ENCODE measurements at regions not wholly inside any gene's neighbourhood (a gene's known extent, or its start where the extent isn't known, plus 50 kb on each side); places are given as distances from the start of the nearest gene placed in this dataset.
A peak's percentile ranks its signal among the peaks of the same experiment; 100 is the strongest.
"Not testable (repeated sequence)": the region's sequence is repeated elsewhere in the genome, so short reads cannot be mapped to it uniquely, and the experiment has no call there.

GRCh38 chr19:57035740-57036139 lies 84.0 kb upstream of the USP29 start:
- H3K27ac ChIP-seq (ENCODE audit: low read depth); H3K4me1 ChIP-seq (ENCODE audit: insufficient read depth); H3K4me3 ChIP-seq (ENCODE audit: low read depth, low read length); H3K36me3 ChIP-seq (ENCODE audit: insufficient read depth); DNase-seq (ENCODE audit: extremely low spot score): not testable (repeated sequence)
- WGBS = 93% methylated on average over 4 of the region's 4 CpGs

DNA sequence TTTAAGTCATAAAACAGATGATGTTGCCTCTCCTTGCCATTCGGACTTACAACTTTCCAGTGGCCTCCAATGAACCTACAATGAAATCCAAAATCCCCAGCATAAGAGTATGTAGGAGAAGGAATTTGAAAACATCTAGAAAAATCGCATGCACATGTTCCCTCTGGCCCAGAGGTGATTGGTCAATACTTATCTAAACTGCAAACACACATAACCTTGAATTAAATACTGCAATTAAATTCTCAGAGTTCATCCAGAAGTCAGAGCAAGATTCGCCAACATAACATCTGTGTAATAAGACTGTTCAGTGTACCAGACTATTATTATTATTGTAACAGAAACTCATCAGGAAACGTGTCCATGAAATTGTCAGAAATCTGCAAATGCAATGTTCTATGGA lies 82.2 kb upstream of the USP29 start:
- 33% methylated on average over 4 of the region's 4 CpGs for WGBS
- DNase-seq (ENCODE audit: extremely low spot score) = peak; percentile 17
- H3K4me1 ChIP-seq (ENCODE audit: insufficient read depth) = no peaks in the 10 kb centered on the region
- no peaks in the 10 kb centered on the region for H3K36me3 ChIP-seq (ENCODE audit: insufficient read depth)
- no peak overlapping the region for H3K27ac ChIP-seq (ENCODE audit: low read depth)
- H3K4me3 ChIP-seq (ENCODE audit: low read depth, low read length) = no peak overlapping the region

DNA sequence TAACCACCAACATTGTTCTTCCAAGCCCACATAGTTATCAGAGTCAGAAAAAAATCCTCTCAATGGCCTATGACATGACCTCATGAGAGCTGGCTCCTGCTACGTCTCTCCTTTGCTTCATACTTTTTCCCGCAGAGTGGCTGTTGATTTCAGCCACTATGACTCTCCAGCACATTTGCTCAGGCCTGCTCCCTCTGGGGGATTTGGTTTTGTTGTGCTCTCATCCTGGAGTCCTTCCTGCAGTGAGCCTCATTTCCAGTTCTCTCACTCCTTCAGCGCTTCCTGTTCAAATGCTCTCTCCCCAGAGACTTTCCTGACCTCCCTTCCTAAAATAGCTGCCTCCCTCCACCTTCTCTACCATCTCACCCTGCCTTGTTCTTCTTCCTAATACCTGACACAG lies 72.0 kb upstream of the USP29 start:
- Histone ChIP-seq H3K4me1 (ENCODE audit: insufficient read depth) (no peaks in the 10 kb centered on the region), H3K36me3 (ENCODE audit: insufficient read depth) (no peaks in the 10 kb centered on the region), H3K27ac (ENCODE audit: low read depth) (no peak overlapping the region), H3K4me3 (ENCODE audit: low read depth, low read length) (no peak overlapping the region)
- 87% methylated on average over 3 of the region's 3 CpGs for WGBS
- DNase-seq (ENCODE audit: extremely low spot score) = no peak

DNA sequence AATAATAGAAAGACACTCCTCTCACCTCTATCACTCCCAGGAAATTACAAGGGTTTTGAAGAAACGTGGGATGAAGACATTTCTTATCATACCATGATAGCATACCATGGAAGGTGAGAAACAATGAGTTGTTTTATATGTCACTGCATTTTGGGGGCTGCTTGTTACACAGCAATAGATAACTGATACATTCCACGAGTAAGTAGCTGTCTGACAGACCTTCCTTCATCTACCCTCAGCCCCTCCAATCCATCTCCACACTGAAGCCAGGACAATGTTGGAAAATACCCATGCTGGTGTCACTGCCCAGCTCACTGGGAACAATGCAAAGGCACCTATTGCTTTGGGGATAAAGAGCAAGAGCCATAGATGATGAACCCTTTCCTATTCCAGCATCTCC lies 68.9 kb upstream of the USP29 start:
- no peak for DNase-seq (ENCODE audit: extremely low spot score)
- no peaks in the 10 kb centered on the region for H3K4me1 ChIP-seq (ENCODE audit: insufficient read depth)
- no peak overlapping the region for H3K27ac ChIP-seq (ENCODE audit: low read depth)
- no peaks in the 10 kb centered on the region for H3K36me3 ChIP-seq (ENCODE audit: insufficient read depth)
- WGBS = 66% methylated on average over 2 of the region's 2 CpGs
- no peak overlapping the region for H3K4me3 ChIP-seq (ENCODE audit: low read depth, low read length)

- peak; percentile 6 for DNase-seq (ENCODE audit: extremely low spot score)
- H3K4me3 ChIP-seq (ENCODE audit: low read depth, low read length) = no peak overlapping the region
- WGBS = 30% methylated on average over 3 of the region's 3 CpGs
- H3K4me1 ChIP-seq (ENCODE audit: insufficient read depth) = no peaks in the 10 kb centered on the region
- no peaks in the 10 kb centered on the region for H3K36me3 ChIP-seq (ENCODE audit: insufficient read depth)
- H3K27ac ChIP-seq (ENCODE audit: low read depth) = no peak overlapping the region
These were observed 67.7 kb upstream of the USP29 start for GRCh38 chr19:57052081-57052480.

- no peak overlapping the region for H3K27ac ChIP-seq (ENCODE audit: low read depth)
- WGBS = 77% methylated on average over 12 of the region's 12 CpGs
- H3K4me1 ChIP-seq (ENCODE audit: insufficient read depth) = no peaks in the 10 kb centered on the region
- H3K4me3 ChIP-seq (ENCODE audit: low read depth, low read length) = no peak overlapping the region
- no peaks in the 10 kb centered on the region for H3K36me3 ChIP-seq (ENCODE audit: insufficient read depth)
- DNase-seq (ENCODE audit: extremely low spot score) = no peak
These were observed 66.4 kb upstream of the USP29 start for GRCh38 chr19:57053401-57053800.

DNA sequence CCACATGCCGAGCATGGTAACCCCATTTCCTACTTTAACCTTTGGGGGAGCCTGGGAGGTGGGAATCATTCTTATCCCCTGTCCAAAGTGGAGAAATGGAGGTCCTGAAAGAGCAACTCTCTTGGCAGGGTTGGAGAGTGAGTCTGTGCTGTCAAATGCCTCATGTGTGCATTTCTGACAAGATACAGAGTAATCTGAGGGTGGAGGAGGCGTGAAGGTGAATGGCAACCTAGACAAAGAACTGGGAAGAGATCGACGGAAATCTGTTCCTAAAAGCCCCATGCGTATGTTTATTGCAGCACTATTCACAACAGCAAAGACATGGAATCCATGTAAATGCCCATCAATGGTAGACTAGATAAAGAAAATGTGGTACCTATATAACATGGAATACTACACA lies 63.8 kb upstream of the USP29 start:
- Histone ChIP-seq H3K36me3 (ENCODE audit: insufficient read depth) (no peaks in the 10 kb centered on the region), H3K27ac (ENCODE audit: low read depth) (no peak overlapping the region), H3K4me1 (ENCODE audit: insufficient read depth) (no peaks in the 10 kb centered on the region), H3K4me3 (ENCODE audit: low read depth, low read length) (no peak overlapping the region)
- DNase-seq (ENCODE audit: extremely low spot score) = no peak
- 96% methylated on average over 5 of the region's 5 CpGs for WGBS

GRCh38 chr19:57057036-57057686 lies 62.6 kb upstream of the USP29 start:
- H3K27ac ChIP-seq (ENCODE audit: low read depth) = no peak overlapping the region
- DNase-seq (ENCODE audit: extremely low spot score) = peak; percentile 78
- no peaks in the 10 kb centered on the region for H3K36me3 ChIP-seq (ENCODE audit: insufficient read depth)
- WGBS = 20% methylated on average over 16 of the region's 16 CpGs
- no peak overlapping the region for H3K4me3 ChIP-seq (ENCODE audit: low read depth, low read length)
- H3K4me1 ChIP-seq (ENCODE audit: insufficient read depth) = no peaks in the 10 kb centered on the region

DNA sequence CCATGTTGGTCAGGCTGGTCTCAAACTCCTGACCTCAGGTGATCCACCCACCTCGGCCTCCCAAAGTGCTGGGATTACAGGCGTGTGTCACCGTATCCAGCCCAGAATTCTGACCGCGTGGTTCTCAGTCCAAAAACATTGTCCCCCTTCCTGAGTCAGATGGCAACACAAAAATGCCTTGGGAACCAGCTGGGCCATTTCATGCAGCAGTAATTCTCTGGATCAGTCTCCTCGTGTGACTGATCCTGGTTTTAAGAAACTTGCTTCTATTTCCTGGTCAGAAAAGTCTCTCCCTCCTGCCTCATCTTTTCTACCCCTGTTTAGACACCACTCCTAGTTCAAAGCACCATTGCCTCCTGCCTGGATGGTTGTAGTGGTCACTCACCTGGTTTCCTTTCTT lies 60.9 kb upstream of the USP29 start:
- H3K36me3 ChIP-seq (ENCODE audit: insufficient read depth) = no peaks in the 10 kb centered on the region
- no peak overlapping the region for H3K4me3 ChIP-seq (ENCODE audit: low read depth, low read length)
- no peak for DNase-seq (ENCODE audit: extremely low spot score)
- no peaks in the 10 kb centered on the region for H3K4me1 ChIP-seq (ENCODE audit: insufficient read depth)
- 76% methylated on average over 6 of the region's 6 CpGs for WGBS
- no peak overlapping the region for H3K27ac ChIP-seq (ENCODE audit: low read depth)

- no peak for DNase-seq (ENCODE audit: extremely low spot score)
- H3K4me3 ChIP-seq (ENCODE audit: low read depth, low read length) = no peak overlapping the region
- H3K27ac ChIP-seq (ENCODE audit: low read depth) = no peak overlapping the region
- 92% methylated on average over 4 of the region's 4 CpGs for WGBS
- H3K4me1 ChIP-seq (ENCODE audit: insufficient read depth) = no peaks in the 10 kb centered on the region
- no peaks in the 10 kb centered on the region for H3K36me3 ChIP-seq (ENCODE audit: insufficient read depth)
These were observed 56.7 kb upstream of the USP29 start for GRCh38 chr19:57063070-57063469.

GRCh38 chr19:57067440-57067839 lies 52.3 kb upstream of the USP29 start:
- 87% methylated on average over 3 of the region's 3 CpGs for WGBS
- H3K27ac ChIP-seq (ENCODE audit: low read depth) = no peak overlapping the region
- H3K36me3 ChIP-seq (ENCODE audit: insufficient read depth) = no peaks in the 10 kb centered on the region
- no peak for DNase-seq (ENCODE audit: extremely low spot score)
- H3K4me1 ChIP-seq (ENCODE audit: insufficient read depth) = no peaks in the 10 kb centered on the region
- no peak overlapping the region for H3K4me3 ChIP-seq (ENCODE audit: low read depth, low read length)

DNA sequence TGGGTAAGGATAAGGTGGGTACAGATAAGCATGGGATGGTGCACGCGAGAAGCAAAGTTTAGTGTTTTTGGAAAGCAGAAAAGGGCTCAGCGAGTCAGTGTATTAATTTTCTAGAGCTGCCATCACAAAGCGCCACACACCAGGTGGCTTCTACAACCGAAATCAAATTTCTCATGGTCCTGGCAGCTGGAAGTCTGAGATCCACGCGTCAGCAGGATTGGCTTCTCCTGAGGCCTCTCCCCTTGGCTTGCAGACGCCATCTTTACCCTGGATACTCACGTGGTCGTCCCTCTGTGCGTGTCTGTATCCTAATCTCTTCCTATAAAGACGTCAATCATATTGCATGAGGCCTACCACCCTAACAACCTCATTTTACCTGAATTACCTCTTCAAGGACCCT lies 51.5 kb upstream of the USP29 start:
- H3K4me3 ChIP-seq (ENCODE audit: low read depth, low read length) = no peak overlapping the region
- no peak overlapping the region for H3K27ac ChIP-seq (ENCODE audit: low read depth)
- no peak for DNase-seq (ENCODE audit: extremely low spot score)
- WGBS = 73% methylated on average over 12 of the region's 12 CpGs
- H3K36me3 ChIP-seq (ENCODE audit: insufficient read depth) = no peaks in the 10 kb centered on the region
- H3K4me1 ChIP-seq (ENCODE audit: insufficient read depth) = no peaks in the 10 kb centered on the region

DNA sequence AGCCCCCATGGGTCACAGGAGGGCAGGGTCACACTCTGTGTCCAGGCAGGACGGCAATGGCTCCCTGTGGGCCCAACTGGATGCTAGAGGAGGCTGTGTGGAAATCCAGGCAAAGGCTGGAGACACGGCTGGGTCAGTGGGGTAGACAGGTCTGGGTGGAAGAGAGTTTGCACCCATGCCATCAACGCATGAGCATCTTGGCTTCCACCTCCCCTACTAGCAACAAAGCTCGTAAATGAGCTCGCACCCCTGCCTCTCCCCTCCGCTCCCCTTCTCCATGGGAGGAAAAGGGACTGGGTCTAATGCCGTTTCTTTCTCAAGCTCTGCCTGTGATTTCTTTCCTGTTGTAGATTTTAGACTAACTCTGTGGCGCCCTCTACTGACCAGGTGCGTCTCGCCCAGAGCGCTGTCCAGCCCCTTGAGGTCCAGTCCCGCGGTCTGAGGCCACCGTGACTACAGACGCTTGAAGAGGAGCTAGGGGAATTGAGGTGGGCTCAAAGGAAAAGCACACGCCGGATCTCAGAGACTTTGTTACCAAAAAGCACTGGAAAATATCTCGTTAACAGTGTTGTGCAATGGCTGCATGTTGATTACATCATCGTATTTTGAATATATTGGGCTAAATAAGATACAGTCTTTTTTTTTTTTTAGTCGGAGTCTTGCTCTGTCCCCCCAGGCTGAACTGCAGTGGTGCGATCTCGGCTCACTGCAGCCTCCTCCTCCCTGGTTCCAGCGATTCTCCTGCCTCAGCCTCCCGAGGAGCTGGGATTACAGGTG lies 50.7 kb upstream of the USP29 start:
- no peaks in the 10 kb centered on the region for H3K36me3 ChIP-seq (ENCODE audit: insufficient read depth)
- 39% methylated on average over 24 of the region's 24 CpGs for WGBS
- DNase-seq (ENCODE audit: extremely low spot score) = no peak
- no peaks in the 10 kb centered on the region for H3K4me1 ChIP-seq (ENCODE audit: insufficient read depth)
- H3K4me3 ChIP-seq (ENCODE audit: low read depth, low read length) = no peak overlapping the region
- no peak overlapping the region for H3K27ac ChIP-seq (ENCODE audit: low read depth)
